ENCODE measurements at regions not wholly inside any gene's neighbourhood (a gene's known extent, or its start where the extent isn't known, plus 50 kb on each side); places are given as distances from the start of the nearest gene placed in this dataset.

DNA sequence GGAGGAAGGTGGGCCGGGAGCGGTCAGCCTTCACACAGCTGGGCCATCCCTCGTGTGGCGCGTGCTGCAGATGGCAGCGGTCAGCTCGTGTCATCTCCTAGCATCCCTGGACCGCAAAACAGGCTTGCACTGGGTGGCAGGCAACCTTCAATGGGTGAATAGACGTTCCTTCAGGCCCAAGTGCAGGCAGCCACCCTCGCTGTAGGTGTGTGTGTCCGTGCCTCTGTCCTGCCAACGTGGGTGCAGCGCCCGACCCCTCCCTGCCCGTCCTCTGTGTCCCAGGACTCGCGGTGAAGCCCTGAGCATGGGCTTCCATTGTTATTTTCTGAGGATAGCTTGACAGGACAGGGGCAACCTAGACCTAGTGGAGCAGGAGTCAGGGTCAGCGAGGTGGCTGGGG, 79.8 kb upstream of the STOX2 start:
- 0 out of 2 replicates have a peak, but pooled peaks cover 2% of the 10 kb centered on the region for H3K9me2 ChIP-seq (ENCODE audit: insufficient read depth)
- Mint-ChIP-seq H3K9me3 (peaks cover 8% of the 10 kb centered on the region), H3K27ac (no peak overlapping the region), H3K4me1 (peaks cover 7% of the 10 kb centered on the region; the same call in 2 of the 3 replicates), H3K4me3 (no peak overlapping the region), H3K27me3 (ENCODE audit: insufficient read depth, low read depth, poor library complexity) (peaks cover 6% of the 10 kb centered on the region), H3K36me3 (ENCODE audit: low read depth) (peaks cover 3% of the 10 kb centered on the region; the same call in 2 of the 3 replicates)
- no peaks in the 10 kb centered on the region for H4K20me1 ChIP-seq (replicated peaks; ENCODE audit: insufficient read depth)
- no peak overlapping the region for H2AFZ ChIP-seq
- DNase-seq (ENCODE audit: low spot score) = no peak
- no peak overlapping the region for H3K4me2 ChIP-seq
- no peaks in the 10 kb centered on the region for H3F3A ChIP-seq (replicated peaks; ENCODE audit: low read depth)
- H3K4me1 ChIP-seq (ENCODE audit: insufficient read depth) = no peaks in the 10 kb centered on the region
- TF ChIP-seq, protein P1, sequence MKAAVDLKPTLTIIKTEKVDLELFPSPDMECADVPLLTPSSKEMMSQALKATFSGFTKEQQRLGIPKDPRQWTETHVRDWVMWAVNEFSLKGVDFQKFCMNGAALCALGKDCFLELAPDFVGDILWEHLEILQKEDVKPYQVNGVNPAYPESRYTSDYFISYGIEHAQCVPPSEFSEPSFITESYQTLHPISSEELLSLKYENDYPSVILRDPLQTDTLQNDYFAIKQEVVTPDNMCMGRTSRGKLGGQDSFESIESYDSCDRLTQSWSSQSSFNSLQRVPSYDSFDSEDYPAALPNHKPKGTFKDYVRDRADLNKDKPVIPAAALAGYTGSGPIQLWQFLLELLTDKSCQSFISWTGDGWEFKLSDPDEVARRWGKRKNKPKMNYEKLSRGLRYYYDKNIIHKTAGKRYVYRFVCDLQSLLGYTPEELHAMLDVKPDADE (IDR thresholded peaks at IDR 0.05) = no peak
- TF ChIP-seq CREB1 (CRISPR knock-in tag; IDR thresholded peaks at IDR 0.05; ENCODE audit: low read depth) (no peak), ZNF462 (CRISPR knock-in tag; IDR thresholded peaks at IDR 0.05) (no peak), ZNF114 (CRISPR knock-in tag; IDR thresholded peaks at IDR 0.05) (no peak), JUNB (IDR thresholded peaks at IDR 0.05; ENCODE audit: unreplicated experiment) (no peak), REST (IDR thresholded peaks at IDR 0.05; ENCODE audit: unreplicated experiment) (no peak), ZNF331 (CRISPR knock-in tag; IDR thresholded peaks at IDR 0.05; ENCODE audit: low read depth) (no peak), NANOG (IDR thresholded peaks at IDR 0.05; ENCODE audit: borderline replicate concordance) (no peak), CTCF (conservative IDR thresholded peaks at IDR 0.05; ENCODE audit: low read depth in 2 of 2) (no peak), STAT1 (IDR thresholded peaks at IDR 0.05; ENCODE audit: unreplicated experiment) (no peak), EZH2phosphoT487 (IDR thresholded peaks at IDR 0.05; ENCODE audit: unreplicated experiment) (no peak), POLR2AphosphoS5 (IDR thresholded peaks at IDR 0.05; ENCODE audit: low read depth) (no peak), EZH2 (IDR thresholded peaks at IDR 0.05; ENCODE audit: low read depth, unreplicated experiment) (no peak)
- no peak overlapping the region for H3K27ac ChIP-seq (ENCODE audit: low read depth)
- no peaks in the 10 kb centered on the region for H3K79me2 ChIP-seq (replicated peaks; ENCODE audit: insufficient read depth)
- no peaks in the 10 kb centered on the region for H3K27me3 ChIP-seq (ENCODE audit: insufficient read depth)
- ATAC-seq = no peak
- no peak overlapping the region for H3K4me3 ChIP-seq
- H3K36me3 ChIP-seq (ENCODE audit: insufficient read depth) = no peaks in the 10 kb centered on the region
